Panc1 (cell line): ENCODE measurements at regions not wholly inside any gene's neighbourhood (a gene's known extent, or its start where the extent isn't known, plus 50 kb on each side); places are given as distances from the start of the nearest gene placed in this dataset.
"Not testable (repeated sequence)": the region's sequence is repeated elsewhere in the genome, so short reads cannot be mapped to it uniquely, and the experiment has no call there.

Experiments
- ATAC-seq: fragments of 200-7000 bp; cut with Tn5 transposase; 2 replicates; pipeline ENCODE4 v1.9.1; 2020; ENCODE audit warnings: mild to moderate bottlenecking, moderate library complexity
- BruUV-seq: library from RNA; stranded (reverse); fragments of 400-500 nt; replicated peaks from 2 replicates; lab custom pipeline; 2021; lab: Mats Ljungman, UMichigan
- CTCF ChIA-PET: fragments of 300-600 bp; sonication (Branson Sonifier 250); formaldehyde crosslinking; loops from one replicate; lab custom pipeline; 2022; ENCODE audit warnings: antibody characterized with exemption; lab: Charles Lee
- POLR2A ChIA-PET: fragments of 300-600 bp; sonication (Branson Sonifier 250); formaldehyde crosslinking; loops from one replicate; lab custom pipeline; 2022; ENCODE audit warnings: antibody characterized with exemption; lab: Charles Lee
- DNase-seq: peaks from one replicate; pipeline ENCODE4 v3.0.0-alpha.2; 2010; ENCODE audit warnings: low read depth, low spot score
- H3K27ac ChIP-seq: 2 replicates; pipeline ENCODE4 v1.5.1; 2011; ENCODE audit warnings: mild to moderate bottlenecking, low read length, inconsistent platforms
- H3K27me3 ChIP-seq: fragments of 200-500 bp; sonication (Bioruptor generic); 2 replicates; pipeline ENCODE4 v1.6.0; 2014; ENCODE audit warnings: low read length, inconsistent platforms; ENCODE audit not compliant: control insufficient read depth, insufficient read depth
- H3K36me3 ChIP-seq: fragments of 200-500 bp; sonication (Bioruptor generic); 2 replicates; pipeline ENCODE4 v1.5.1; 2014; ENCODE audit warnings: inconsistent platforms, mild to moderate bottlenecking, low read length, moderate library complexity; ENCODE audit not compliant: control insufficient read depth, insufficient read depth
- H3K4me1 ChIP-seq: 2 replicates; pipeline ENCODE4 v1.5.1; 2011; ENCODE audit warnings: inconsistent platforms, mild to moderate bottlenecking, low read length, moderate library complexity; ENCODE audit not compliant: control insufficient read depth, insufficient read depth
- H3K4me3 ChIP-seq, 2 experiments: 2 replicates each; pipeline ENCODE4 v1.5.1; 2011 to 2012; ENCODE audit warnings: low read depth in 2 of 2, low read length in 2 of 2, mild to moderate bottlenecking in 2 of 2, inconsistent platforms in 1 of 2, moderate library complexity in 1 of 2
- H3K9me3 ChIP-seq: fragments of 200-500 bp; sonication (Bioruptor generic); 2 replicates; pipeline ENCODE4 v1.5.1; 2014; ENCODE audit warnings: low read depth, mild to moderate bottlenecking, inconsistent platforms, low read length, moderate library complexity; ENCODE audit not compliant: control insufficient read depth, insufficient read depth
- in situ Hi-C: cut with HindIII; loops from 2 replicates; pipeline ENCODE4 v1.10.0; 2016; ENCODE audit warnings: low sequenced_read_pairs, low pct_unique_long_range_greater_than_20kb
- intact Hi-C: fragments of 100-400 bp; cut with micrococcal nuclease; formaldehyde crosslinking; loops from one replicate; pipeline ENCODE4 v1.10.0; 2022; ENCODE audit not compliant: unreplicated experiment

GRCh38 chr3:195669310-195669709, 51.5 kb upstream of the MUC20 start:
- H3K27ac ChIP-seq, H3K9me3 ChIP-seq, BruUV-seq, CTCF ChIA-PET, DNase-seq, intact Hi-C loops, H3K4me1 ChIP-seq, H3K27me3 ChIP-seq, H3K36me3 ChIP-seq, POLR2A ChIA-PET, H3K4me3 ChIP-seq, in situ Hi-C loops, ATAC-seq: not testable (repeated sequence)

GRCh38 chr3:195668131-195668766, 52.5 kb upstream of the MUC20 start:
- ATAC-seq, POLR2A ChIA-PET, in situ Hi-C loops: not testable (repeated sequence)

GRCh38 chr3:195665311-195665710, 55.5 kb upstream of the MUC20 start:
- POLR2A ChIA-PET, H3K9me3 ChIP-seq, H3K4me1 ChIP-seq, DNase-seq, H3K36me3 ChIP-seq, BruUV-seq, ATAC-seq, CTCF ChIA-PET, in situ Hi-C loops, intact Hi-C loops, H3K4me3 ChIP-seq, H3K27ac ChIP-seq, H3K27me3 ChIP-seq: not testable (repeated sequence)

More at GRCh38 chr3:195668131-195668766, 52.5 kb upstream of the MUC20 start:
- H3K4me3 ChIP-seq, H3K4me1 ChIP-seq, H3K27me3 ChIP-seq, intact Hi-C loops, H3K27ac ChIP-seq, H3K9me3 ChIP-seq, BruUV-seq, DNase-seq, CTCF ChIA-PET, H3K36me3 ChIP-seq: not testable (repeated sequence)

GRCh38 chr3:195664131-195664530, 56.6 kb upstream of the MUC20 start:
- CTCF ChIA-PET, H3K27me3 ChIP-seq, H3K4me3 ChIP-seq, H3K4me1 ChIP-seq, BruUV-seq, H3K27ac ChIP-seq, H3K36me3 ChIP-seq, ATAC-seq, H3K9me3 ChIP-seq, POLR2A ChIA-PET, in situ Hi-C loops, DNase-seq, intact Hi-C loops: not testable (repeated sequence)

GRCh38 chr3:195659136-195659533, 61.6 kb upstream of the MUC20 start:
- BruUV-seq, intact Hi-C loops, H3K36me3 ChIP-seq, H3K4me1 ChIP-seq, DNase-seq, ATAC-seq, H3K27me3 ChIP-seq, POLR2A ChIA-PET, H3K9me3 ChIP-seq, in situ Hi-C loops, CTCF ChIA-PET, H3K27ac ChIP-seq: not testable (repeated sequence)
- H3K4me3 ChIP-seq = peak overlapping the region; percentile 16 to 48; a peak in 3 of 4 replicates

GRCh38 chr3:195658381-195659135, 62.2 kb upstream of the MUC20 start:
- CTCF ChIA-PET, H3K27ac ChIP-seq, intact Hi-C loops, BruUV-seq, H3K9me3 ChIP-seq, H3K4me1 ChIP-seq, H3K36me3 ChIP-seq, POLR2A ChIA-PET, in situ Hi-C loops, DNase-seq, H3K27me3 ChIP-seq: not testable (repeated sequence)
- peak; percentile 81 for ATAC-seq
- peak overlapping the region; percentile 32 to 48; a peak in 3 of 4 replicates for H3K4me3 ChIP-seq

- CTCF ChIA-PET, DNase-seq, POLR2A ChIA-PET, H3K27me3 ChIP-seq, H3K9me3 ChIP-seq, intact Hi-C loops, in situ Hi-C loops, H3K4me1 ChIP-seq, H3K36me3 ChIP-seq: not testable (repeated sequence)
- TSS peak; percentile 88 for BruUV-seq
- H3K4me3 ChIP-seq = peak overlapping the region; percentile 48 to 57
- peak; percentile 91 for ATAC-seq
- peak overlapping the region; percentile 74 for H3K27ac ChIP-seq
Measured at GRCh38 chr3:195657475-195658372, 63.1 kb upstream of the MUC20 start.
